HUES6 (cell line): ENCODE measurements at regions not wholly inside any gene's neighbourhood (a gene's known extent, or its start where the extent isn't known, plus 50 kb on each side); places are given as distances from the start of the nearest gene placed in this dataset.
"Not testable (repeated sequence)": the region's sequence is repeated elsewhere in the genome, so short reads cannot be mapped to it uniquely, and the experiment has no call there.

ENCODE experiments used
- H3K27ac ChIP-seq: 2 replicates; pipeline ENCODE4 v1.7.0; 2013; ENCODE audit warnings: low read depth, mild to moderate bottlenecking, low read length, inconsistent platforms
- H3K27me3 ChIP-seq: 2 replicates; pipeline ENCODE4 v1.6.1; 2013; ENCODE audit warnings: low read length; ENCODE audit not compliant: control insufficient read depth, insufficient read depth
- H3K36me3 ChIP-seq: 2 replicates; pipeline ENCODE4 v1.6.1; 2013; ENCODE audit warnings: low read length; ENCODE audit not compliant: control insufficient read depth, insufficient read depth
- H3K4me1 ChIP-seq: 2 replicates; pipeline ENCODE4 v1.6.1; 2013; ENCODE audit warnings: low read length; ENCODE audit not compliant: control insufficient read depth, insufficient read depth
- H3K4me3 ChIP-seq: 2 replicates; pipeline ENCODE4 v1.5.1; 2013; ENCODE audit warnings: low read depth, low read length
- H3K9ac ChIP-seq: one replicate; pipeline ENCODE4 v1.6.1; 2013; ENCODE audit warnings: mild to moderate bottlenecking, low read length
- H3K9me3 ChIP-seq: 2 replicates; pipeline ENCODE4 v1.6.1; 2013; ENCODE audit warnings: low read depth, low read length; ENCODE audit not compliant: control insufficient read depth, insufficient read depth

GRCh38 chr15:94858449-94858848, 627.1 kb downstream of the MCTP2 start:
- no peak overlapping the region for H3K27ac ChIP-seq
- H3K36me3 ChIP-seq, result no peaks in the 10 kb centered on the region
- no peak overlapping the region for H3K9ac ChIP-seq
- no peaks in the 10 kb centered on the region for H3K9me3 ChIP-seq
- no peaks in the 10 kb centered on the region for H3K27me3 ChIP-seq
- no peaks in the 10 kb centered on the region for H3K4me1 ChIP-seq
- H3K4me3 ChIP-seq, result no peak overlapping the region

- Histone ChIP-seq H3K4me3 (no peak overlapping the region), H3K9me3 (peaks cover 3% of the 10 kb centered on the region; the same call in 1 of the 2 replicates), H3K36me3 (no peaks in the 10 kb centered on the region), H3K27me3 (no peaks in the 10 kb centered on the region), H3K4me1 (no peaks in the 10 kb centered on the region), H3K27ac (no peak overlapping the region), H3K9ac (no peak overlapping the region)
Observed at GRCh38 chr15:94858920-94859319, 627.6 kb downstream of the MCTP2 start.

- Histone ChIP-seq H3K27me3 (no peaks in the 10 kb centered on the region), H3K27ac (no peak overlapping the region), H3K9ac (no peak overlapping the region), H3K36me3 (no peaks in the 10 kb centered on the region), H3K9me3 (peaks cover 20% of the 10 kb centered on the region), H3K4me3 (no peak overlapping the region), H3K4me1 (no peaks in the 10 kb centered on the region)
Observed at GRCh38 chr15:94864600-94864999, 633.2 kb downstream of the MCTP2 start.

- H3K27me3 ChIP-seq, H3K4me1 ChIP-seq, H3K36me3 ChIP-seq, H3K9ac ChIP-seq, H3K27ac ChIP-seq, H3K4me3 ChIP-seq: not testable (repeated sequence)
- H3K9me3 ChIP-seq, result peaks cover 20% of the 10 kb centered on the region
Observed at GRCh38 chr15:94868265-94868664, 636.9 kb downstream of the MCTP2 start.

- H3K4me1 ChIP-seq, result no peaks in the 10 kb centered on the region
- H3K9me3 ChIP-seq, result peaks cover 24% of the 10 kb centered on the region
- no peaks in the 10 kb centered on the region for H3K27me3 ChIP-seq
- H3K9ac ChIP-seq, result no peak overlapping the region
- H3K36me3 ChIP-seq, result no peaks in the 10 kb centered on the region
- no peak overlapping the region for H3K27ac ChIP-seq
- no peak overlapping the region for H3K4me3 ChIP-seq
Observed at GRCh38 chr15:94875550-94875949, 644.2 kb downstream of the MCTP2 start.

- no peaks in the 10 kb centered on the region for H3K36me3 ChIP-seq
- H3K4me3 ChIP-seq, result no peak overlapping the region
- H3K4me1 ChIP-seq, result no peaks in the 10 kb centered on the region
- peaks cover 24% of the 10 kb centered on the region for H3K9me3 ChIP-seq
- no peaks in the 10 kb centered on the region for H3K27me3 ChIP-seq
- no peak overlapping the region for H3K27ac ChIP-seq
- no peak overlapping the region for H3K9ac ChIP-seq
Observed at GRCh38 chr15:94877833-94878232, 646.5 kb downstream of the MCTP2 start.

- H3K36me3 ChIP-seq, result no peaks in the 10 kb centered on the region
- H3K9ac ChIP-seq, result no peak overlapping the region
- no peaks in the 10 kb centered on the region for H3K4me1 ChIP-seq
Observed at GRCh38 chr15:94882071-94882712, 650.8 kb downstream of the MCTP2 start.

GRCh38 chr15:94887391-94887790, 656.0 kb downstream of the MCTP2 start:
- Histone ChIP-seq H3K27ac (no peak overlapping the region), H3K36me3 (no peaks in the 10 kb centered on the region), H3K4me3 (no peak overlapping the region), H3K9me3 (peaks cover 12% of the 10 kb centered on the region; the same call in 1 of the 2 replicates), H3K4me1 (no peaks in the 10 kb centered on the region), H3K9ac (no peak overlapping the region), H3K27me3 (no peaks in the 10 kb centered on the region)

More at GRCh38 chr15:94882071-94882712, 650.8 kb downstream of the MCTP2 start:
- H3K27ac ChIP-seq, result no peak overlapping the region
- no peak overlapping the region for H3K4me3 ChIP-seq
- no peaks in the 10 kb centered on the region for H3K27me3 ChIP-seq
- H3K9me3 ChIP-seq, result peaks cover 30% of the 10 kb centered on the region

- peaks cover 1% of the 10 kb centered on the region; the same call in 1 of the 2 replicates for H3K9me3 ChIP-seq
- H3K27ac ChIP-seq, result no peak overlapping the region
- H3K27me3 ChIP-seq, result no peaks in the 10 kb centered on the region
- no peaks in the 10 kb centered on the region for H3K4me1 ChIP-seq
- H3K36me3 ChIP-seq, result no peaks in the 10 kb centered on the region
- no peak overlapping the region for H3K9ac ChIP-seq
- H3K4me3 ChIP-seq, result no peak overlapping the region
Observed at GRCh38 chr15:94889153-94889552, 657.8 kb downstream of the MCTP2 start.

- Histone ChIP-seq H3K27me3 (no peaks in the 10 kb centered on the region), H3K4me1 (no peaks in the 10 kb centered on the region), H3K4me3 (no peak overlapping the region), H3K9me3 (no peaks in the 10 kb centered on the region), H3K9ac (no peak overlapping the region), H3K36me3 (no peaks in the 10 kb centered on the region), H3K27ac (no peak overlapping the region)
Observed at GRCh38 chr15:94893091-94893490, 661.7 kb downstream of the MCTP2 start.

GRCh38 chr15:94894056-94894455, 662.7 kb downstream of the MCTP2 start:
- no peaks in the 10 kb centered on the region for H3K4me1 ChIP-seq
- H3K27me3 ChIP-seq, result no peaks in the 10 kb centered on the region
- no peak overlapping the region for H3K4me3 ChIP-seq
- no peak overlapping the region for H3K9ac ChIP-seq
- H3K9me3 ChIP-seq, result no peaks in the 10 kb centered on the region
- no peaks in the 10 kb centered on the region for H3K36me3 ChIP-seq
- H3K27ac ChIP-seq, result no peak overlapping the region
